Left lung (tissue), 4 donors: ENCODE measurements at regions not wholly inside any gene's neighbourhood (a gene's known extent, or its start where the extent isn't known, plus 50 kb on each side); places are given as distances from the start of the nearest gene placed in this dataset.

Experiments used
- ATAC-seq: fragments of 200-7000 bp; cut with Tn5 transposase; one replicate; pipeline ENCODE4 v1.9.1; 2020; ENCODE audit warnings: moderate library complexity
- DNase-seq, 4 donors: peaks; one replicate each; pipeline ENCODE4 v3.0.0-alpha.2; 2013 to 2020
- H3K27ac ChIP-seq, 2 donors: fragments of 200-600 bp; sonication (generic) in 1 of 2; one replicate each; pipeline versions ENCODE4 v1.5.0 to v1.8.0; 2020 to 2021
- H3K27me3 ChIP-seq, 2 donors: fragments of 200-600 bp; sonication (generic) in 1 of 2; one replicate each; pipeline versions ENCODE4 v1.5.0 to v1.8.0; 2020 to 2021
- H3K36me3 ChIP-seq, 2 donors: fragments of 200-600 bp; sonication (generic) in 1 of 2; one replicate each; pipeline versions ENCODE4 v1.5.0 to v1.8.0; 2020 to 2021
- H3K4me1 ChIP-seq, 2 donors: fragments of 200-600 bp; one replicate each; pipeline ENCODE4 v1.8.0; 2021
- H3K4me3 ChIP-seq, 2 donors: fragments of 200-600 bp; sonication (generic) in 1 of 2; one replicate each; pipeline versions ENCODE4 v1.5.0 to v1.8.0; 2020 to 2021; ENCODE audit warnings: mild to moderate bottlenecking in 1 of 2
- H3K9me3 ChIP-seq, 2 donors: fragments of 200-600 bp; sonication (generic) in 1 of 2; one replicate each; pipeline versions ENCODE4 v1.5.0 to v1.8.0; 2020 to 2021
- intact Hi-C, 2 donors: fragments of 100-400 bp; cut with DNase I; formaldehyde crosslinking; loops; one replicate each; pipeline versions ENCODE4 v1.11.2 to v1.14.2; 2022
- TF ChIP-seq, protein P1 (sequence below), 2 donors: fragments of 200-600 bp; sonication (generic) in 1 of 2; IDR thresholded peaks; one replicate each; pipeline versions ENCODE4 v1.5.0 to v1.8.0; 2021; ENCODE audit warnings: antibody characterized with exemption in 2 of 2
- donor health status: DM: no; HTN: yes; CAD: no.
- donor health status: DM: no; HTN: no; CAD: no.

DNA sequence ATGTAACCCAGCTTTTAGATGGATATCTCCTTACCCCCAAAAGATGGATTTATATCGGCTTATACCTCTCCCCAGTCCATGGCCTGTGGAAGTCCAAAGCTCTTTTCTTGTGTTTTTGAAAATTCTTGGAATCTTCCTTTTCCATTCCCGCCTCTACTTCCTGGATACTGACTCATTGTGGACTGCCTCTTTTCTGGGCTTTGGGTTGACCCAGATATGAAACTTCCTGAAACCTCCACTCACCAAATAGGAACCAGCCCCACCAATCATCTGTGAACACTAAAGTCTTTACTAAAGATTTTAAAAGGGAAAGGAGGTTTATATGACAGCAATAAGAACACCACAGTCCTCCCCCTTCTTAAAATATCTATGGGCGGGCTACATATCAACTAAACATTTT, 163.4 kb upstream of the SYN3 start:
- Histone ChIP-seq H3K4me1 (no peaks in the 10 kb centered on the region), H3K4me3 (no peak overlapping the region), H3K9me3 (no peaks in the 10 kb centered on the region), H3K36me3 (no peaks in the 10 kb centered on the region), H3K27me3 (no peaks in the 10 kb centered on the region), H3K27ac (no peak overlapping the region)
- intact Hi-C loops, result no loop called here
- TF ChIP-seq, protein P1, sequence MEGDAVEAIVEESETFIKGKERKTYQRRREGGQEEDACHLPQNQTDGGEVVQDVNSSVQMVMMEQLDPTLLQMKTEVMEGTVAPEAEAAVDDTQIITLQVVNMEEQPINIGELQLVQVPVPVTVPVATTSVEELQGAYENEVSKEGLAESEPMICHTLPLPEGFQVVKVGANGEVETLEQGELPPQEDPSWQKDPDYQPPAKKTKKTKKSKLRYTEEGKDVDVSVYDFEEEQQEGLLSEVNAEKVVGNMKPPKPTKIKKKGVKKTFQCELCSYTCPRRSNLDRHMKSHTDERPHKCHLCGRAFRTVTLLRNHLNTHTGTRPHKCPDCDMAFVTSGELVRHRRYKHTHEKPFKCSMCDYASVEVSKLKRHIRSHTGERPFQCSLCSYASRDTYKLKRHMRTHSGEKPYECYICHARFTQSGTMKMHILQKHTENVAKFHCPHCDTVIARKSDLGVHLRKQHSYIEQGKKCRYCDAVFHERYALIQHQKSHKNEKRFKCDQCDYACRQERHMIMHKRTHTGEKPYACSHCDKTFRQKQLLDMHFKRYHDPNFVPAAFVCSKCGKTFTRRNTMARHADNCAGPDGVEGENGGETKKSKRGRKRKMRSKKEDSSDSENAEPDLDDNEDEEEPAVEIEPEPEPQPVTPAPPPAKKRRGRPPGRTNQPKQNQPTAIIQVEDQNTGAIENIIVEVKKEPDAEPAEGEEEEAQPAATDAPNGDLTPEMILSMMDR (IDR thresholded peaks at IDR 0.05), result no peak
- no peak for ATAC-seq
- no peak for DNase-seq

DNA sequence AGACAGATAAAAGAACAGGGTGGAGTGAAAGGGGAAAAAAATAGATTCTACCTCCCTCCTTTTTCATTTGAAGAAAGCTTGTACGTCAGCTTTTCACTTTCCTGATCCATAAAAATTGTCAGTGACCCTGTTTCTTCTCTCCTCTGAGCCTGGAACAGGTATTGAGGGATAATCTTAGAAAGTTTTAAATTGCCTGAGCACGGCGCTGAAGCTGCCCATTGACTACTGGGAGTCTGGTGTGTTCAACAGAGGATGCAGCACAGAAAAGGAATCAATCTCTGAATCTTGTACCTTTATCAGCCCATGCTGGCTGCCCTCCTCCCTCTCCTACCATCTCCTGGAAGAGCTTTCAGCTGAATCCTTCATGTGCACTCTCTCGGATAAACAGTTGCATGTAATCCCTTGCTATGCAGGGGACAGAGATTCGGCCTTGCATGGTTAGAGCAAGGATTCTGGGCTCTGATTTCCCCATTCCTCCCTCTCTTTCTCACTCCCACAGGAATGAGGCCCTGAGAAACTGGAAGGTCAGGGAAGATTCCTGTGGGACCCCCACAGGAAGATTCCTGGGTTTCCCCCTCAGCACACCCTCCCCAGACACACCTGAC, 162.4 kb upstream of the SYN3 start:
- intact Hi-C loops, result no loop called here
- Histone ChIP-seq H3K36me3 (no peaks in the 10 kb centered on the region), H3K4me3 (no peak overlapping the region), H3K27me3 (no peaks in the 10 kb centered on the region), H3K4me1 (no peaks in the 10 kb centered on the region), H3K9me3 (no peaks in the 10 kb centered on the region), H3K27ac (no peak overlapping the region)
- ATAC-seq (no peak), DNase-seq (no peak)
- TF ChIP-seq, protein P1 (IDR thresholded peaks at IDR 0.05), result no peak

DNA sequence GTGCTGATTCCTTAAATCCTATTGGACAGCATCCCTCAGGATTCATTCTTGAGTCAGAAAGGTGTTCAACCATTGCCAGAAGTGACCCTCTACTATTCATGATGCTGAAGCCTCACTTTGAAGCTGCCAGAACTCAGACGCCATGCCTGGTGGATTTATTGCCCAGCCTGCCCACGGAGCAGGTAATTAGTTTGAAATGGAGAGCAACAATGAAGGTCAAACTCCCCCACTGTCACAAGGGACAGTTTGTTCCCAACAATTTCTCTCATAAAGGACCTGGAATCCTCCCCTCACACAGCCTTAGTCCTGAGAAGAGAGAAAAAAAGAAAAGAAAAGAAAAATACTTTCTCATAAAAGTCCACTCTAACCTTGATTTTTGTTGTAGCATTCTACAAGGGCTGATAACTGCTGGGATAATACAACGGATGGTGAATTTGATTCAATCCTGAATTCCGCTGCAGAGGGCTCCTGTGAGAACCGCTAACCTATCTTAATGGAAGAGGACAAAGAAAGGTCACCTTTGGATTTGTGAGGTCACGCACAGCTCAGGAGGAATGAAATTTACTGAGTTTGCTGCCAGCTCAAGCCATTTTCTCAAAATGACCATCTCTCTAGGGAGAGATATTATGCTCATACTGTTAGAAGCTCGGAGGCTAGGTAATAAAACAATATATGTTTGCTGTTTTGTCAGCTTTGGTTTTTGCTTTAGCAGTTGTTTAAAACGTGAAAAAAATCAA, 161.6 kb upstream of the SYN3 start:
- no peak overlapping the region for H3K27ac ChIP-seq
- no peak for DNase-seq
- intact Hi-C loops, result no loop called here
- H3K36me3 ChIP-seq, result no peaks in the 10 kb centered on the region
- TF ChIP-seq, protein P1 (IDR thresholded peaks at IDR 0.05), result no peak
- H3K9me3 ChIP-seq, result no peaks in the 10 kb centered on the region
- H3K4me1 ChIP-seq, result no peaks in the 10 kb centered on the region
- no peaks in the 10 kb centered on the region for H3K27me3 ChIP-seq
- H3K4me3 ChIP-seq, result no peak overlapping the region
- ATAC-seq, result no peak

DNA sequence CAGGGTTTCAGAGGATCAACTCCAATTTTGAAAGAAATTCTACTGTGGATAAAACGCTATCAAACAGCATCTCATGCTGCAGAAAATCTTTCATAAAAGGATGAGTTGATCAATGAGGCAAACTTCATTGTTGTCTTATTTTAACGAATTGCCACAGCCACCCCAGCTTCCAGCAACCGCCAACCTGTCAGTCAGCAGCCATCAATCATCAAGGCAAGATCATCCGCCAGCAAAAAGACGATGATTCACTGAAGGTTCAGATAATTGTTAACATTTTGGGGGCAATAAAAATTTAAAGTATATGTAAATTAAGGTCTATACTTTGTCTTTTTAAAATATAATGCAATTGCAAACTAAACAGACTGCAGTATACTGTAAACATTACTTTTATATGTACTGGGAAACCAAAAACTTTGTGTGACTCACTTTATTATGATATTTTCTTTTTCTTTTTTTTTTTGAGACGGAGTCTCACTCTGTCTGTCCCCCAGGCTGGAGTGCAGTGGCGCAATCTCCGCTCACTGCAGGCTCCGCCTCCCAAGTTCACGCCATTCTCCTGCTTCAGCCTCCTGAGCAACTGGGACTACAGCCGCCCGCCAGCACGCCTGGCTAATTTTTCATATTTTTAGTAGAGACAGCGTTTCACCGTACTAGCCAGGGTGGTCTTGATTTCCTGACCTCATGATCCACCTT, 155.3 kb upstream of the SYN3 start:
- DNase-seq (no peak), ATAC-seq (no peak)
- Histone ChIP-seq H3K4me3 (no peak overlapping the region), H3K4me1 (no peaks in the 10 kb centered on the region), H3K27ac (no peak overlapping the region), H3K27me3 (peaks cover 0 to 9% of the 10 kb centered on the region in 2 donors), H3K36me3 (no peaks in the 10 kb centered on the region), H3K9me3 (no peaks in the 10 kb centered on the region)
- TF ChIP-seq, protein P1 (IDR thresholded peaks at IDR 0.05), result no peak
- intact Hi-C loops, result no loop called here
